OCI-LY7 (cell line): ENCODE measurements at regions not wholly inside any gene's neighbourhood (a gene's known extent, or its start where the extent isn't known, plus 50 kb on each side); places are given as distances from the start of the nearest gene placed in this dataset.

Experiments
- BruUV-seq: library from RNA; stranded (reverse); fragments of 400-500 nt; replicated peaks from 2 replicates; lab custom pipeline; 2021; lab: Mats Ljungman, UMichigan
- CTCF ChIA-PET: fragments of 300-600 bp; sonication (Branson Sonifier 250); formaldehyde crosslinking; loops from one replicate; lab custom pipeline; 2022; ENCODE audit warnings: antibody characterized with exemption; ENCODE audit not compliant: unreplicated experiment; lab: Charles Lee
- POLR2A ChIA-PET: fragments of 300-600 bp; sonication (Branson Sonifier 250); formaldehyde crosslinking; loops from one replicate; lab custom pipeline; 2022; ENCODE audit warnings: antibody characterized with exemption; lab: Charles Lee
- DNase-seq: peaks from one replicate; pipeline ENCODE4 v3.0.0-alpha.2; 2015; ENCODE audit warnings: low spot score
- H2AFZ ChIP-seq: fragments of 200-600 bp; sonication (generic), shearing (Covaris generic); 2 replicates; pipeline ENCODE4 v1.6.1; 2014; ENCODE audit warnings: mild to moderate bottlenecking, antibody characterized with exemption, low read length, moderate library complexity
- H3K27ac ChIP-seq: fragments of 200-600 bp; sonication (generic); 2 replicates; pipeline ENCODE4 v1.5.1; 2014; ENCODE audit warnings: mixed run types, low read depth, mild to moderate bottlenecking, moderate library complexity, low read length, inconsistent platforms; ENCODE audit not compliant: poor library complexity, severe bottlenecking
- H3K36me3 ChIP-seq: fragments of 200-600 bp; sonication (generic); 2 replicates; pipeline ENCODE4 v1.6.1; 2014; ENCODE audit warnings: mild to moderate bottlenecking, antibody characterized with exemption, low read length, moderate library complexity, mixed read lengths; ENCODE audit not compliant: insufficient read depth
- H3K4me1 ChIP-seq: fragments of 200-600 bp; sonication (generic); 2 replicates; pipeline ENCODE4 v1.5.1; 2014; ENCODE audit warnings: mild to moderate bottlenecking, low read length; ENCODE audit not compliant: insufficient read depth, poor library complexity, severe bottlenecking
- H3K4me2 ChIP-seq: fragments of 200-600 bp; sonication (generic); 2 replicates; pipeline ENCODE4 v1.6.1; 2014; ENCODE audit warnings: mild to moderate bottlenecking, low read length
- H3K4me3 ChIP-seq: fragments of 200-600 bp; sonication (generic); 2 replicates; pipeline ENCODE4 v1.5.1; 2014; ENCODE audit warnings: mild to moderate bottlenecking, low read depth, low read length; ENCODE audit not compliant: poor library complexity, severe bottlenecking
- H3K79me2 ChIP-seq: fragments of 200-600 bp; sonication (generic); 2 replicates; pipeline ENCODE4 v1.6.1; 2016; ENCODE audit warnings: low read depth, mild to moderate bottlenecking, low read length, moderate library complexity, mixed read lengths; ENCODE audit not compliant: insufficient read depth
- H3K9me2 ChIP-seq: fragments of 200-600 bp; sonication (generic); 2 replicates; pipeline ENCODE4 v1.6.1; 2016; ENCODE audit warnings: mild to moderate bottlenecking, low read length, mixed read lengths; ENCODE audit not compliant: insufficient read depth
- H3K9me3 ChIP-seq: fragments of 200-600 bp; sonication (generic); 2 replicates; pipeline ENCODE4 v1.6.1; 2014; ENCODE audit warnings: mild to moderate bottlenecking, mixed run types, low read length, mixed read lengths
- H4K20me1 ChIP-seq: fragments of 200-600 bp; sonication (generic); 2 replicates; pipeline ENCODE4 v1.6.1; 2014; ENCODE audit warnings: mild to moderate bottlenecking, antibody characterized with exemption, low read length, moderate library complexity, mixed read lengths; ENCODE audit not compliant: insufficient read depth
- EZH2phosphoT487 ChIP-seq: fragments of 200-600 bp; sonication (generic); IDR thresholded peaks from 2 replicates; pipeline ENCODE4 v1.6.1; 2018; ENCODE audit warnings: low read depth, borderline replicate concordance, mild to moderate bottlenecking, mixed run types, antibody characterized with exemption, low read length, moderate library complexity, mixed read lengths
- intact Hi-C: fragments of 100-400 bp; cut with micrococcal nuclease; formaldehyde crosslinking; loops from one replicate; pipeline ENCODE4 v1.10.0; 2022; ENCODE audit not compliant: unreplicated experiment
- TF ChIP-seq, protein P1 (sequence below): fragments of 200-600 bp; sonication (generic); conservative IDR thresholded peaks from 2 replicates; pipeline ENCODE4 v1.5.1; 2014; ENCODE audit warnings: mild to moderate bottlenecking, antibody characterized with exemption, low read length, moderate library complexity, mixed read lengths

DNA sequence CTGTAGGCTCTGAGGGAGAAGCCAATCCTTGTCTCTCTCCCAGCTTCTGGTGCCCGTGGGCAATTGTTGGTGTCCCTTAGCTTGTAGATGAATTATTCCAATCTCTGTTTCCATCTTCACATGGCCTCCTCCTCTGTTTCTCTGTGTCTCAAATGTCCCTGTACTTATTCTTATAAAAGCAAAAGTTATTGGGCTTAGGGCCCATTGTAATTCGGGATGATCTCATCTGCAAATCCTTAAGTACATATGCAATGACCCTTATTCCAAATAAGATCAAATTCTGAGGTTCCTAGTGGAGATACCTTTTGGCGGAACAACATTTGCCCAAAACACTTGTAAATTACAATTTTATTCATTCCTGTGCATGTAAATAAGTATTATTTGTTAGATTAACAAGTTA, 147.4 kb upstream of the EPHA3 start:
- Histone ChIP-seq H3K9me2 (no peaks in the 10 kb centered on the region), H3K36me3 (no peaks in the 10 kb centered on the region), H3K4me1 (no peaks in the 10 kb centered on the region), H3K4me2 (no peak overlapping the region), H3K79me2 (no peaks in the 10 kb centered on the region), H4K20me1 (no peaks in the 10 kb centered on the region), H2AFZ (no peak overlapping the region), H3K9me3 (no peaks in the 10 kb centered on the region), H3K4me3 (no peak overlapping the region), H3K27ac (no peak overlapping the region)
- CTCF ChIA-PET = no interaction called here
- BruUV-seq = no TSS peak
- no peak for DNase-seq
- POLR2A ChIA-PET = no interaction called here
- intact Hi-C loops = no loop called here
- TF ChIP-seq, protein P1, sequence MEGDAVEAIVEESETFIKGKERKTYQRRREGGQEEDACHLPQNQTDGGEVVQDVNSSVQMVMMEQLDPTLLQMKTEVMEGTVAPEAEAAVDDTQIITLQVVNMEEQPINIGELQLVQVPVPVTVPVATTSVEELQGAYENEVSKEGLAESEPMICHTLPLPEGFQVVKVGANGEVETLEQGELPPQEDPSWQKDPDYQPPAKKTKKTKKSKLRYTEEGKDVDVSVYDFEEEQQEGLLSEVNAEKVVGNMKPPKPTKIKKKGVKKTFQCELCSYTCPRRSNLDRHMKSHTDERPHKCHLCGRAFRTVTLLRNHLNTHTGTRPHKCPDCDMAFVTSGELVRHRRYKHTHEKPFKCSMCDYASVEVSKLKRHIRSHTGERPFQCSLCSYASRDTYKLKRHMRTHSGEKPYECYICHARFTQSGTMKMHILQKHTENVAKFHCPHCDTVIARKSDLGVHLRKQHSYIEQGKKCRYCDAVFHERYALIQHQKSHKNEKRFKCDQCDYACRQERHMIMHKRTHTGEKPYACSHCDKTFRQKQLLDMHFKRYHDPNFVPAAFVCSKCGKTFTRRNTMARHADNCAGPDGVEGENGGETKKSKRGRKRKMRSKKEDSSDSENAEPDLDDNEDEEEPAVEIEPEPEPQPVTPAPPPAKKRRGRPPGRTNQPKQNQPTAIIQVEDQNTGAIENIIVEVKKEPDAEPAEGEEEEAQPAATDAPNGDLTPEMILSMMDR = no peak
- TF ChIP-seq EZH2phosphoT487 = no peak

- no peak overlapping the region for H3K27ac ChIP-seq
- TF ChIP-seq, protein P1 = no peak
- TF ChIP-seq EZH2phosphoT487 = no peak
- CTCF ChIA-PET = no interaction called here
- no peak for DNase-seq
- H2AFZ ChIP-seq = no peak overlapping the region
- no peaks in the 10 kb centered on the region for H3K9me3 ChIP-seq
- no TSS peak for BruUV-seq
- H3K9me2 ChIP-seq = no peaks in the 10 kb centered on the region
- H4K20me1 ChIP-seq = no peaks in the 10 kb centered on the region
- H3K4me3 ChIP-seq = no peak overlapping the region
- H3K79me2 ChIP-seq = no peaks in the 10 kb centered on the region
- no peaks in the 10 kb centered on the region for H3K36me3 ChIP-seq
- POLR2A ChIA-PET = no interaction called here
- no peaks in the 10 kb centered on the region for H3K4me1 ChIP-seq
- H3K4me2 ChIP-seq = no peak overlapping the region
- intact Hi-C loops = no loop called here
Observed at GRCh38 chr3:88963003-88963402, 144.4 kb upstream of the EPHA3 start.

DNA sequence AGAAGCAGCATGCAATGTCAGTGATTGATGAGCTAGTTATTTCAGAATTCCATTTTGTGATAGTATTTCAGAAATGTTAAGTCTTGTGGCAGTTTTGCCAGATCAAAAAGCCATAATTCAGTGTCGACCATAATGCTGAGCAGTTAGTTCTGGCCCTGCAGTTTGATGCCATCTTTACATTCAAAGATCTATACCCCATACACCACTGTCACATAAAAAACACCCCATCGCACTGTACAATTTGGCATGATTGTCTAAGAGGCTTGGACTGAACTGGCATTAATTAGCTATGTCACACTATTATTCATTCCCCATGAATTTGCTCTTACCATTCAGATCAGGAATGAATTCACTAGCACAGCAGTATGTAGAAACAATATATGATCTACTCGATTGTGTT, 127.7 kb upstream of the EPHA3 start:
- Histone ChIP-seq H3K27ac (no peak overlapping the region), H3K4me2 (no peak overlapping the region), H3K9me2 (no peaks in the 10 kb centered on the region), H3K79me2 (no peaks in the 10 kb centered on the region), H2AFZ (no peak overlapping the region), H3K36me3 (no peaks in the 10 kb centered on the region), H3K9me3 (no peaks in the 10 kb centered on the region), H4K20me1 (no peaks in the 10 kb centered on the region), H3K4me3 (no peak overlapping the region), H3K4me1 (no peaks in the 10 kb centered on the region)
- DNase-seq = no peak
- intact Hi-C loops = no loop called here
- ChIA-PET POLR2A (no interaction called here), CTCF (no interaction called here)
- BruUV-seq = no TSS peak
- TF ChIP-seq, protein P1 = no peak
- TF ChIP-seq EZH2phosphoT487 = no peak
